ENCODE measurements at regions not wholly inside any gene's neighbourhood (a gene's known extent, or its start where the extent isn't known, plus 50 kb on each side); places are given as distances from the start of the nearest gene placed in this dataset.

- DNase-seq (ENCODE audit: low read depth in 1 of 2, low spot score in 2 of 2) (no peak), FAIRE-seq (no peak)
- no peak for TF ChIP-seq TBP (IDR thresholded peaks at IDR 0.05; ENCODE audit: low read depth, low read length)
- TF ChIP-seq MAFK (IDR thresholded peaks at IDR 0.05; ENCODE audit: low read depth, low read length): no peak
- no peak for TF ChIP-seq SRF (IDR thresholded peaks at IDR 0.05; ENCODE audit: low read depth, low read length)
- Histone ChIP-seq H4K8ac (ENCODE audit: extremely low read depth, insufficient read depth, low read length) (no peak overlapping the region), H3K14ac (ENCODE audit: insufficient read length) (no peak overlapping the region), H2BK15ac (ENCODE audit: low read length) (no peak overlapping the region), H3K4me2 (ENCODE audit: insufficient read depth in 1 of 2, low read depth in 2 of 2, low read length in 2 of 2) (no peak overlapping the region), H3K18ac (ENCODE audit: extremely low read depth, low read length) (no peak overlapping the region), H2BK5ac (ENCODE audit: low read depth, low read length) (no peak overlapping the region), H3K79me1 (ENCODE audit: low read depth, low read length) (no peaks in the 10 kb centered on the region), H3K4me1 (replicated peaks in 1 of 4; ENCODE audit: control insufficient read depth in 3 of 4, insufficient read depth in 4 of 4, low read length in 3 of 4) (no peaks in the 10 kb centered on the region), H2AFZ (ENCODE audit: low read length) (no peak overlapping the region), H3K9ac (replicated peaks in 1 of 4; ENCODE audit: extremely low read depth in 1 of 4, low read depth in 3 of 4, low read length in 3 of 4) (no peak overlapping the region), H3K56ac (replicated peaks; ENCODE audit: insufficient read length, low read depth, low read length) (no peak overlapping the region), H3K9me3 (ENCODE audit: insufficient read depth in 2 of 2, low read depth in 1 of 2, low read length in 1 of 2) (no peaks in the 10 kb centered on the region; a peak in 1 of 4 replicates), H3K27me3 (replicated peaks in 1 of 4; ENCODE audit: control insufficient read depth in 3 of 4, extremely low read depth in 1 of 4, insufficient read depth in 3 of 4, low read length in 3 of 4) (no peaks in the 10 kb centered on the region), H3K4ac (replicated peaks; ENCODE audit: insufficient read length, low read depth, low read length) (no peak overlapping the region), H3K36me3 (ENCODE audit: control insufficient read depth in 2 of 4, insufficient read depth in 4 of 4, low read length in 3 of 4) (no peaks in the 10 kb centered on the region), H3K79me2 (ENCODE audit: control insufficient read depth in 1 of 2, insufficient read depth in 2 of 2, low read length in 2 of 2) (no peaks in the 10 kb centered on the region), H4K91ac (replicated peaks; ENCODE audit: insufficient read length, low read length) (no peak overlapping the region), H2AK5ac (ENCODE audit: low read depth, low read length) (no peak overlapping the region), H3K23me2 (ENCODE audit: low read depth, low read length) (no peaks in the 10 kb centered on the region), H4K20me1 (replicated peaks in 1 of 2; ENCODE audit: control insufficient read depth in 1 of 2, insufficient read depth in 2 of 2, low read length in 2 of 2) (no peaks in the 10 kb centered on the region), H2BK20ac (ENCODE audit: low read length) (no peak overlapping the region), H3K4me3 (ENCODE audit: extremely low read depth in 1 of 4, insufficient read depth in 2 of 4, low read depth in 3 of 4, low read length in 4 of 4) (no peak overlapping the region), H3K23ac (ENCODE audit: insufficient read length) (no peak overlapping the region), H4K5ac (ENCODE audit: insufficient read length, low read depth, low read length) (no peak overlapping the region), H2BK120ac (replicated peaks; ENCODE audit: low read depth, low read length) (no peak overlapping the region), H3K27ac (ENCODE audit: low read depth, low read length) (no peak overlapping the region), H2BK12ac (ENCODE audit: low read depth, low read length) (no peak overlapping the region)
- CTCF ChIA-PET (ENCODE audit: partially characterized antibody): interaction anchor here (0.9 to 1.7 kb wide), 6 partner anchors 25 to 189 kb away, joined by 3 to 7 read pairs (median 3); no protein-coding TSS in a partner anchor
- WGBS, 2 experiments (ENCODE audit: extremely low coverage in 1 of 2, insufficient coverage in 1 of 2, insufficient read length in 1 of 2, insufficient replicate concordance in 2 of 2, low coverage in 1 of 2, low lambda C conversion rate in 2 of 2, missing lambda C conversion rate in 1 of 2): 93% methylated on average over 2 of the region's 2 CpGs; no CpG with 5 or more reads in 1 of the 2 experiments
- POLR2A ChIA-PET (ENCODE audit: partially characterized antibody): no interaction called here
Measured at GRCh38 chr13:109939180-109939579, 152.8 kb upstream of the IRS2 start.

All from H1 (cell line).